ENCODE measurements at regions not wholly inside any gene's neighbourhood (a gene's known extent, or its start where the extent isn't known, plus 50 kb on each side); places are given as distances from the start of the nearest gene placed in this dataset.

DNA sequence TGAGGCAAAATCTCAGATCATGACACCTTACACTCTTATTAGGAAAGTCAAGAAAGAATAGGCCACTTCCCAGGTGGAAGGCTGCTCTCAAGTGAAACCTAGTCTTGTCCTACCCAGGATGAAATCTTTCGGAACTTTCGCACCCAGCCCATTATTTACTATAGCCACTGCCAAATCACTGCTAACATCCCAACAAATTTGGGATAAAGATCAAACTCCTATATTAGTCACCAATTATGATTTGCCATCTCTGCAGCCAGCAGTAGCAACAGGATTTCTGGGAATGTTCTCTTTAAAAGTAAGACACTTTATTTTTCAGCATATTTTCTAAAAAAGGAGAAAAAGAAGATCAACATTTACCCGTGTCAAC, 224.6 kb downstream of the GAS1 start:
- TF ChIP-seq, protein P1, sequence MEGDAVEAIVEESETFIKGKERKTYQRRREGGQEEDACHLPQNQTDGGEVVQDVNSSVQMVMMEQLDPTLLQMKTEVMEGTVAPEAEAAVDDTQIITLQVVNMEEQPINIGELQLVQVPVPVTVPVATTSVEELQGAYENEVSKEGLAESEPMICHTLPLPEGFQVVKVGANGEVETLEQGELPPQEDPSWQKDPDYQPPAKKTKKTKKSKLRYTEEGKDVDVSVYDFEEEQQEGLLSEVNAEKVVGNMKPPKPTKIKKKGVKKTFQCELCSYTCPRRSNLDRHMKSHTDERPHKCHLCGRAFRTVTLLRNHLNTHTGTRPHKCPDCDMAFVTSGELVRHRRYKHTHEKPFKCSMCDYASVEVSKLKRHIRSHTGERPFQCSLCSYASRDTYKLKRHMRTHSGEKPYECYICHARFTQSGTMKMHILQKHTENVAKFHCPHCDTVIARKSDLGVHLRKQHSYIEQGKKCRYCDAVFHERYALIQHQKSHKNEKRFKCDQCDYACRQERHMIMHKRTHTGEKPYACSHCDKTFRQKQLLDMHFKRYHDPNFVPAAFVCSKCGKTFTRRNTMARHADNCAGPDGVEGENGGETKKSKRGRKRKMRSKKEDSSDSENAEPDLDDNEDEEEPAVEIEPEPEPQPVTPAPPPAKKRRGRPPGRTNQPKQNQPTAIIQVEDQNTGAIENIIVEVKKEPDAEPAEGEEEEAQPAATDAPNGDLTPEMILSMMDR (conservative IDR thresholded peaks at IDR 0.05; ENCODE audit: low read length), result no peak
- no peak overlapping the region for H3K4me3 ChIP-seq (ENCODE audit: low read length)
- DNase-seq (ENCODE audit: low read depth), result peak; percentile 39

GRCh38 chr9:86721843-86722705, 225.2 kb downstream of the GAS1 start:
- peak; percentile 96 for DNase-seq (ENCODE audit: low read depth)
- H3K4me3 ChIP-seq (ENCODE audit: low read length), result no peak overlapping the region
- TF ChIP-seq, protein P1 (conservative IDR thresholded peaks at IDR 0.05; ENCODE audit: low read length), result no peak

DNA sequence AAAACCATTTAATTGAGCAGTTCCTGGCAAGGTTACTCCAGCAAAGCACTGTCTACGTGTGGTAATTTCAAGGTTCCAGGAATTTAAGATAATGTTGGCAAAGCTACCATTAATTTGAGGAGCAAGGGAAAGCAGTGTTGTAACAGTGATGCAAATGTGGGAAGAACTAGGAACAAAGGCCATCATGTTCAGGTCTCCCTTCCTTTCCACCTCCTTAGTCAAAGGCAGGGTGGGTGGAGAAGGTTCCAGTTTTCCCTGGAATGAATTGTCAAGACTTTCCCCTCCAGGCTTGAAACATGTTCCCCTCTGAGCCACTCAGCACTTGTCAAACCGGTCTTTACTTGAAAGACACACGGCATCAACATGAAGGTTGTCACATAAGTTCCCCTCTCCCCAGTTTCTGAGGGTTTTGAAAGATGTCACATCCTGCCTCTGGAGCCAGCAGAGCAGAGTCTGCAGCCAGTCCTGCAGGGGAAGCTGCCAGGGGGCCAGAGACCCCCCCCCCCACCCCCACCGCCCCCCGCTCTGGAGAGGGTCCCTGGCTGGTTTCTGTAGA, 226.0 kb downstream of the GAS1 start:
- TF ChIP-seq, protein P1 (conservative IDR thresholded peaks at IDR 0.05; ENCODE audit: low read length), result no peak
- no peak overlapping the region for H3K4me3 ChIP-seq (ENCODE audit: low read length)
- DNase-seq (ENCODE audit: low read depth), result peak; percentile 68

DNA sequence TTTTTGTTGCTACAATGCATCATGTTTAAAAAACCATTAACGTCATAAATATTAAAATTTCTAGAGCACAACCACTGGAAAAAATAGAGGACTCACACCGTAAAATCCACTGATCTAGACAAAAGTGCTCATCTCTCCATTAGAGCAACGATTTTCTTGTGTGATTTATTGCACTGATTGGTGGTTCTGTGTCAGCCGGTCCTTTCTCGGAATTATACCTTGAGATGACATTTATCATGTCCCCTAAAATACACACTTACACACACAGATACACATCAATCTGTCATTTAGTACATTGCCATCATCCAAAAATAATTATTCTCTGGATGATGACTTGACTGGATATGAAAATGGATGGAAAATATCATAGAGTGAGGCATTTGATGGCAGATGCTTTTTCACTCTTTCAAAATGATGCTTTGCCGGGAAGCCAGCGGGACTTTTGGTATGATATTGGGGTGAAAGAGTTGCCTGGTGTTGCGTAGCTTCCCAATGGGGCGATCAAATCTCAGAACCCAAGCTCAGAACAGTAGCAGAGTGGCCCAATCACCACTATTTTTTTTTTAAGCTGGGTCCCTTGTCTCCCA, 226.6 kb downstream of the GAS1 start:
- no peak overlapping the region for H3K4me3 ChIP-seq (ENCODE audit: low read length)
- no peak for DNase-seq (ENCODE audit: low read depth)
- TF ChIP-seq, protein P1 (conservative IDR thresholded peaks at IDR 0.05; ENCODE audit: low read length), result no peak

GRCh38 chr9:86718388-86719049, 228.8 kb downstream of the GAS1 start:
- TF ChIP-seq, protein P1 (conservative IDR thresholded peaks at IDR 0.05; ENCODE audit: low read length), result no peak
- H3K4me3 ChIP-seq (ENCODE audit: low read length), result no peak overlapping the region
- no peak for DNase-seq (ENCODE audit: low read depth)

- no peak overlapping the region for H3K4me3 ChIP-seq (ENCODE audit: low read length)
- peak; percentile 38 for DNase-seq (ENCODE audit: low read depth)
- TF ChIP-seq, protein P1 (conservative IDR thresholded peaks at IDR 0.05; ENCODE audit: low read length), result no peak
These were observed 230.9 kb downstream of the GAS1 start for GRCh38 chr9:86716326-86716922.
